Effector memory CD8-positive, alpha-beta T cell (primary cell): ENCODE measurements at regions not wholly inside any gene's neighbourhood (a gene's known extent, or its start where the extent isn't known, plus 50 kb on each side); places are given as distances from the start of the nearest gene placed in this dataset.
"Not testable (repeated sequence)": the region's sequence is repeated elsewhere in the genome, so short reads cannot be mapped to it uniquely, and the experiment has no call there.

ENCODE experiments used
- ATAC-seq: fragments of 150-1000 bp; cut with Tn5 transposase; replicated peaks from 2 replicates; pipeline ENCODE4 v1.10.0; 2021; ENCODE audit warnings: mild to moderate bottlenecking, moderate library complexity
- DNase-seq, 3 experiments: peaks; one replicate each; pipeline ENCODE4 v3.0.0; 2021
- H3K27ac Mint-ChIP-seq, 2 donors: one replicate each; pipeline ENCODE4 v1.8.0; 2022; ENCODE audit warnings: mild to moderate bottlenecking in 2 of 2, mixed read lengths in 2 of 2, moderate library complexity in 2 of 2
- H3K27me3 Mint-ChIP-seq, 2 donors: one replicate each; pipeline ENCODE4 v1.8.0; 2022; ENCODE audit warnings: mixed read lengths in 2 of 2
- H3K36me3 Mint-ChIP-seq: one replicate; pipeline ENCODE4 v1.8.0; 2022; ENCODE audit warnings: mild to moderate bottlenecking, moderate library complexity, mixed read lengths; ENCODE audit not compliant: insufficient read depth
- H3K4me1 Mint-ChIP-seq, 2 donors: one replicate each; pipeline ENCODE4 v1.8.0; 2022; ENCODE audit warnings: low read depth in 2 of 2, mixed read lengths in 2 of 2
- H3K4me3 Mint-ChIP-seq, 2 donors: one replicate each; pipeline ENCODE4 v1.8.0; 2022; ENCODE audit warnings: mild to moderate bottlenecking in 2 of 2, mixed read lengths in 2 of 2, moderate library complexity in 2 of 2
- H3K9me3 Mint-ChIP-seq, 2 donors: one replicate each; pipeline ENCODE4 v1.8.0; 2022; ENCODE audit warnings: mixed read lengths in 2 of 2

GRCh38 chr7:8360564-8361153 is 72.8 kb upstream of the NXPH1 start:
- Mint-ChIP-seq H3K27me3 (peaks cover 28 to 43% of the 10 kb centered on the region in 2 donors), H3K36me3 (no peaks in the 10 kb centered on the region), H3K4me1 (no peaks in the 10 kb centered on the region), H3K9me3 (no peaks in the 10 kb centered on the region), H3K27ac (no peak overlapping the region), H3K4me3 (no peak overlapping the region)
- ATAC-seq (no peak), DNase-seq (no peak)

- H3K4me3 Mint-ChIP-seq = no peak overlapping the region
- H3K27ac Mint-ChIP-seq = no peak overlapping the region
- peaks cover 23 to 28% of the 10 kb centered on the region in 2 donors for H3K27me3 Mint-ChIP-seq
- H3K36me3 Mint-ChIP-seq = no peaks in the 10 kb centered on the region
- no peaks in the 10 kb centered on the region for H3K4me1 Mint-ChIP-seq
- no peaks in the 10 kb centered on the region for H3K9me3 Mint-ChIP-seq
- DNase-seq = no peak
- no peak for ATAC-seq
These were observed 70.6 kb upstream of the NXPH1 start for GRCh38 chr7:8362723-8363369.

GRCh38 chr7:8363407-8364015 is 69.9 kb upstream of the NXPH1 start:
- Mint-ChIP-seq H3K36me3 (no peaks in the 10 kb centered on the region), H3K4me1 (no peaks in the 10 kb centered on the region), H3K9me3 (no peaks in the 10 kb centered on the region), H3K27me3 (peaks cover 23 to 28% of the 10 kb centered on the region in 2 donors), H3K4me3 (no peak overlapping the region), H3K27ac (no peak overlapping the region)
- no peak for ATAC-seq
- DNase-seq = no peak

GRCh38 chr7:8365499-8366110 is 67.8 kb upstream of the NXPH1 start:
- no peak for ATAC-seq
- H3K36me3 Mint-ChIP-seq = no peaks in the 10 kb centered on the region
- no peaks in the 10 kb centered on the region for H3K9me3 Mint-ChIP-seq
- H3K4me3 Mint-ChIP-seq = no peak overlapping the region
- H3K27ac Mint-ChIP-seq = no peak overlapping the region
- H3K4me1 Mint-ChIP-seq = no peaks in the 10 kb centered on the region
- H3K27me3 Mint-ChIP-seq = peaks cover 18 to 22% of the 10 kb centered on the region in 2 donors
- DNase-seq = no peak

GRCh38 chr7:8368007-8368406 is 65.4 kb upstream of the NXPH1 start:
- H3K4me1 Mint-ChIP-seq = not testable (repeated sequence)
- H3K27me3 Mint-ChIP-seq = peaks cover 31 to 37% of the 10 kb centered on the region in 2 donors

GRCh38 chr7:8371742-8372141 is 61.7 kb upstream of the NXPH1 start:
- H3K36me3 Mint-ChIP-seq = no peaks in the 10 kb centered on the region
- no peak overlapping the region for H3K27ac Mint-ChIP-seq
- H3K4me1 Mint-ChIP-seq = no peaks in the 10 kb centered on the region
- no peaks in the 10 kb centered on the region for H3K9me3 Mint-ChIP-seq
- H3K4me3 Mint-ChIP-seq = no peak overlapping the region
- H3K27me3 Mint-ChIP-seq = peaks cover 56% of the 10 kb centered on the region in 2 donors
- DNase-seq = no peak
- no peak for ATAC-seq

More at GRCh38 chr7:8368007-8368406, 65.4 kb upstream of the NXPH1 start:
- ATAC-seq, DNase-seq, H3K9me3 Mint-ChIP-seq, H3K4me3 Mint-ChIP-seq, H3K36me3 Mint-ChIP-seq, H3K27ac Mint-ChIP-seq: not testable (repeated sequence)

- H3K27me3 Mint-ChIP-seq = peaks cover 56% of the 10 kb centered on the region in 2 donors
- no peak overlapping the region for H3K27ac Mint-ChIP-seq
- DNase-seq (no peak), ATAC-seq (no peak)
- no peaks in the 10 kb centered on the region for H3K4me1 Mint-ChIP-seq
- no peak overlapping the region for H3K4me3 Mint-ChIP-seq
- H3K9me3 Mint-ChIP-seq = no peaks in the 10 kb centered on the region
- no peaks in the 10 kb centered on the region for H3K36me3 Mint-ChIP-seq
These were observed 59.6 kb upstream of the NXPH1 start for GRCh38 chr7:8373851-8374250.

GRCh38 chr7:8378349-8379019 is 54.9 kb upstream of the NXPH1 start:
- no peak for ATAC-seq
- Mint-ChIP-seq H3K4me1 (no peaks in the 10 kb centered on the region), H3K4me3 (no peak overlapping the region), H3K27ac (no peak overlapping the region), H3K36me3 (no peaks in the 10 kb centered on the region), H3K9me3 (no peaks in the 10 kb centered on the region), H3K27me3 (peaks cover 20 to 21% of the 10 kb centered on the region in 2 donors)
- DNase-seq = no peak

GRCh38 chr7:8379264-8379663 is 54.1 kb upstream of the NXPH1 start:
- Mint-ChIP-seq H3K4me3 (no peak overlapping the region), H3K27me3 (peaks cover 17% of the 10 kb centered on the region in 2 donors), H3K9me3 (no peaks in the 10 kb centered on the region), H3K36me3 (no peaks in the 10 kb centered on the region), H3K27ac (no peak overlapping the region), H3K4me1 (no peaks in the 10 kb centered on the region)
- ATAC-seq (no peak), DNase-seq (no peak)

- Mint-ChIP-seq H3K4me1 (no peaks in the 10 kb centered on the region), H3K36me3 (no peaks in the 10 kb centered on the region), H3K27me3 (peaks cover 8 to 11% of the 10 kb centered on the region in 2 donors), H3K9me3 (no peaks in the 10 kb centered on the region), H3K27ac (no peak overlapping the region), H3K4me3 (no peak overlapping the region)
- ATAC-seq (no peak), DNase-seq (no peak)
These were observed 53.3 kb upstream of the NXPH1 start for GRCh38 chr7:8380130-8380529.

GRCh38 chr7:8382004-8382730 is 51.2 kb upstream of the NXPH1 start:
- Mint-ChIP-seq H3K27ac (no peak overlapping the region), H3K4me3 (no peak overlapping the region), H3K27me3 (peaks cover 0 to 8% of the 10 kb centered on the region in 2 donors), H3K36me3 (no peaks in the 10 kb centered on the region), H3K9me3 (no peaks in the 10 kb centered on the region), H3K4me1 (no peaks in the 10 kb centered on the region)
- DNase-seq (no peak), ATAC-seq (no peak)
